ENCODE measurements at regions not wholly inside any gene's neighbourhood (a gene's known extent, or its start where the extent isn't known, plus 50 kb on each side); places are given as distances from the start of the nearest gene placed in this dataset.

DNA sequence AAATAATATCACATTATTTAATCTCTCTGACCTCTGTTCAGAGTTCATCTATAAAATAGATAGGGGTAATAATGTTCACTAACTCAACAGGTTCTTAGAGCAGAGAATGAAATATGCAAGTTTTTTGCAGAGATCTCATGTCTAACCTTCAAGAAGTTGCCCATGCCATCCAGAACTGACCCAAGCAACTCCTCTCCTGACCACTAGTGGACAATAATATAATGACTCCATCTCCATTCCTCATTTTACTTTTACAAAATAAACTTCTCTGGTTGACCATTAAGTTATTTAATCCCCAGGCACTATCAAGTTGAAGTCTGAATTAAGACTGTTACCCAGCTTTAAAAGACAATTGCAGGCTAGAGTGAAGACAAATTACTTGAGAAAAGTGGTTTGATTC lies 382.6 kb downstream of the KCNA4 start:
- TF ChIP-seq, protein P1, sequence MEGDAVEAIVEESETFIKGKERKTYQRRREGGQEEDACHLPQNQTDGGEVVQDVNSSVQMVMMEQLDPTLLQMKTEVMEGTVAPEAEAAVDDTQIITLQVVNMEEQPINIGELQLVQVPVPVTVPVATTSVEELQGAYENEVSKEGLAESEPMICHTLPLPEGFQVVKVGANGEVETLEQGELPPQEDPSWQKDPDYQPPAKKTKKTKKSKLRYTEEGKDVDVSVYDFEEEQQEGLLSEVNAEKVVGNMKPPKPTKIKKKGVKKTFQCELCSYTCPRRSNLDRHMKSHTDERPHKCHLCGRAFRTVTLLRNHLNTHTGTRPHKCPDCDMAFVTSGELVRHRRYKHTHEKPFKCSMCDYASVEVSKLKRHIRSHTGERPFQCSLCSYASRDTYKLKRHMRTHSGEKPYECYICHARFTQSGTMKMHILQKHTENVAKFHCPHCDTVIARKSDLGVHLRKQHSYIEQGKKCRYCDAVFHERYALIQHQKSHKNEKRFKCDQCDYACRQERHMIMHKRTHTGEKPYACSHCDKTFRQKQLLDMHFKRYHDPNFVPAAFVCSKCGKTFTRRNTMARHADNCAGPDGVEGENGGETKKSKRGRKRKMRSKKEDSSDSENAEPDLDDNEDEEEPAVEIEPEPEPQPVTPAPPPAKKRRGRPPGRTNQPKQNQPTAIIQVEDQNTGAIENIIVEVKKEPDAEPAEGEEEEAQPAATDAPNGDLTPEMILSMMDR (IDR thresholded peaks at IDR 0.05; ENCODE audit: insufficient read depth, low read depth, low read length): no peak
- Histone ChIP-seq H3K4me3 (ENCODE audit: low read depth, low read length) (no peak overlapping the region), H3K36me3 (ENCODE audit: control insufficient read depth, insufficient read depth, low read length) (no peaks in the 10 kb centered on the region), H3K27me3 (ENCODE audit: control insufficient read depth, insufficient read depth, low read length) (no peaks in the 10 kb centered on the region)
- CTCF ChIA-PET: interaction anchor here (1.2 kb wide), 1 partner anchor 30 kb away, joined by 3 read pairs; no protein-coding TSS in a partner anchor
- POLR2A ChIA-PET: no interaction called here
- DNase-seq (ENCODE audit: low read depth): no peak

DNA sequence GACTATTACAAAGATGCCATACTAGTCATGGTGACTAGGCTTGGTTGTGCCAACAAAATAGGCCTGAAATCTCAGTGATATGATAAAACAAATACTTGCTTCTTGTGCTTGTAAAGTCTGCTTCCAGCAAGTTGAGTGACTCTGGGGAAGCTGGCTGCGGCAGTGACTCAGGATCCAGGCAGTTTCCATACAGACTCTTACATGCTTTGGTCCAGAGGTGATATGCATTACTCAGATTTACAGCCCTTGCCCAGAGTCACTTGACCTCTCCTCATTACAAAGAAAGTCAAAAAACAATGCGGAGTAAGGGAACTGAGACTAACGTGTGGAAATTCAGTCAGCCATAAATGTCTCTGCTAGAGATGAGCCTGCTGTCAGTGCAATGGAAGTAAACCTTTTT lies 387.5 kb downstream of the KCNA4 start:
- ChIA-PET CTCF (no interaction called here), POLR2A (no interaction called here)
- Histone ChIP-seq H3K36me3 (ENCODE audit: control insufficient read depth, insufficient read depth, low read length) (no peaks in the 10 kb centered on the region), H3K4me3 (ENCODE audit: low read depth, low read length) (no peak overlapping the region), H3K27me3 (ENCODE audit: control insufficient read depth, insufficient read depth, low read length) (no peaks in the 10 kb centered on the region)
- TF ChIP-seq, protein P1 (IDR thresholded peaks at IDR 0.05; ENCODE audit: insufficient read depth, low read depth, low read length): no peak
- DNase-seq (ENCODE audit: low read depth): no peak

DNA sequence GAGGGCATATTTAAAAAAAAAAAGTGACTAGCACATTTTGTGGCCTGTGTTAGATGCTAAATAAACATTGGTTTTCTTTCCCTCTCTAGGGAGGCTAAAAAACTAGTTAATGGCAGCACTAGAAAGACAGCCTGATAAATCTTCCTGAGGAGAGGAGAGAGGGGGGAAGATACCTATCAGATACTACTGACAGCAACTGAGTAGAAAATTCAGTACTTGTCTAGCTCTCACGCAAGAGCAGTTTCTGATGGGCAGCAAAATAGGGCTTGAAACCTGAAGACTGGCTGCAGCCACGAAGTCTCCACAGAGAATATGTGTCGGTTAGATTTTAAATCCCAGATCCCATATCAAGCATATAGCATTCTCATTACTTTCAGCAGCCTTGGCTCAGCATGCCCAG lies 388.2 kb downstream of the KCNA4 start:
- DNase-seq (ENCODE audit: low read depth): no peak
- POLR2A ChIA-PET: no interaction called here
- TF ChIP-seq, protein P1 (IDR thresholded peaks at IDR 0.05; ENCODE audit: insufficient read depth, low read depth, low read length): no peak
- Histone ChIP-seq H3K36me3 (ENCODE audit: control insufficient read depth, insufficient read depth, low read length) (no peaks in the 10 kb centered on the region), H3K27me3 (ENCODE audit: control insufficient read depth, insufficient read depth, low read length) (no peaks in the 10 kb centered on the region), H3K4me3 (ENCODE audit: low read depth, low read length) (no peak overlapping the region)
- CTCF ChIA-PET: no interaction called here

DNA sequence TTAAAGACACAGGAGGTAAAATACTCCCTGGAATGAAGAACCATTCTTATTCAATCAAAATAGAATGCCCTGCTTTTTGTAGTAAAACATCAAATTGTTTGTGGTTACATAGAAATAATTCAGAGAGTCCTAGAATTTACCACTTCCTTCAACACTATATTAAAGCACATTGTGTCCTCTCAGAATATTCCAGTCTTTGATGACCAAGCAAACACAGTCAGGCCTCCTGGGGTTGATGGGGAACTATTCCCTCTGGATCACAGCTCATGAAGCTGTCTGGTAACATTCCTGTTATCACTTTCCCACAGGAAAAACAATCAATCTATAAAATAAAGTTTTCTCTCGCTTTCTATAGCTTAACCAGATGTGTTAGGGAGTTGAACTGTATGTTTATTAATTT lies 389.3 kb downstream of the KCNA4 start:
- Histone ChIP-seq H3K27me3 (ENCODE audit: control insufficient read depth, insufficient read depth, low read length) (no peaks in the 10 kb centered on the region), H3K4me3 (ENCODE audit: low read depth, low read length) (no peak overlapping the region), H3K36me3 (ENCODE audit: control insufficient read depth, insufficient read depth, low read length) (no peaks in the 10 kb centered on the region)
- CTCF ChIA-PET: no interaction called here
- no peak for DNase-seq (ENCODE audit: low read depth)
- TF ChIP-seq, protein P1 (IDR thresholded peaks at IDR 0.05; ENCODE audit: insufficient read depth, low read depth, low read length): no peak
- POLR2A ChIA-PET: no interaction called here

DNA sequence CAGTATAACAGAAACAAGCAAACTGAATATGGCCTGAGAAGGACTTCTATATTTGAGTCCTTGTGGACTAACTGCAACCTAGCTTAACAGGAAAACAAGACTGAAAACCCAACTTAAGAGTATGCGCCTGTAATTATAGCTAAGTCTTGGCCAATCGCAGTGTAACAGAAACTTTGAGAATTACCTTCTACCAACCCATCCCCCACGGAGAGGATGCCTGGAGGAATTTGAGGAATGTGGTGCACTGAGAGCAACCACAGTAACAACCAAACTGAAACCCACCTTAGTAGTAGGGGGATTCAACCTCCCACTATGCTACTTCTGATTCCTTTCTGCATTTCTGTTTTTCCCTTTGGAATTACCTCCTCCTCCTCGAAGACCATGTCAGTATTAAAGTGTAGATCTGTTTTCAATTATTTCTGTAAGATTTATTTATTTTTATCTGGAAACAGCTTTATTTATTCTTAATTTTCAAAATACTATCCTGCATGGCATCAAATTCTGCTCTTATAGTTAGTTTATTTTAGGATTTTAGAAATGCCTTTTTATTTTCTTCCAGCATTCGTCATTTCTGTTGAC lies 393.6 kb downstream of the KCNA4 start:
- ChIA-PET POLR2A (no interaction called here), CTCF (no interaction called here)
- DNase-seq (ENCODE audit: low read depth): no peak
- Histone ChIP-seq H3K27me3 (ENCODE audit: control insufficient read depth, insufficient read depth, low read length) (no peaks in the 10 kb centered on the region), H3K4me3 (ENCODE audit: low read depth, low read length) (no peak overlapping the region), H3K36me3 (ENCODE audit: control insufficient read depth, insufficient read depth, low read length) (no peaks in the 10 kb centered on the region)
- TF ChIP-seq, protein P1 (IDR thresholded peaks at IDR 0.05; ENCODE audit: insufficient read depth, low read depth, low read length): no peak
